ENCODE measurements at regions not wholly inside any gene's neighbourhood (a gene's known extent, or its start where the extent isn't known, plus 50 kb on each side); places are given as distances from the start of the nearest gene placed in this dataset.
"Not testable (repeated sequence)": the region's sequence is repeated elsewhere in the genome, so short reads cannot be mapped to it uniquely, and the experiment has no call there.

DNA sequence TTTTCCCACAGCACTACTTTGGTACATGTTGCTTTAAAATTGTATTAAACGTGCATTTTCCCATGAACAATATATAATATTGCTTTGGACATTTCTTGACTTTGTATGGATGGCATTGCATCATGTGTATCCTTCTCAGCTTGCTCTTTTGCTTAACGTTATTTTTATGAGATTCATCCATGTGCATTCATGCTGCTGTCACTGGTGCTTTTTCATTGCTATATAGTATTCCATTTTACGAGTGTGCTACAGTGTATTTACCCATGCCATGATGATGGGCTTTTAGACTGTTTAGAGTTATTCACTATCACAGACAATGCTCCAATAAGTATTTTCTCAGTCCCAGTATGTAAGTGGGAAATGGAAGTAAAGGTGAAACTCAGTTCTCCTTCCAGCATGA is 195.2 kb upstream of the COX10 start:
- DNase-seq: no peak

DNA sequence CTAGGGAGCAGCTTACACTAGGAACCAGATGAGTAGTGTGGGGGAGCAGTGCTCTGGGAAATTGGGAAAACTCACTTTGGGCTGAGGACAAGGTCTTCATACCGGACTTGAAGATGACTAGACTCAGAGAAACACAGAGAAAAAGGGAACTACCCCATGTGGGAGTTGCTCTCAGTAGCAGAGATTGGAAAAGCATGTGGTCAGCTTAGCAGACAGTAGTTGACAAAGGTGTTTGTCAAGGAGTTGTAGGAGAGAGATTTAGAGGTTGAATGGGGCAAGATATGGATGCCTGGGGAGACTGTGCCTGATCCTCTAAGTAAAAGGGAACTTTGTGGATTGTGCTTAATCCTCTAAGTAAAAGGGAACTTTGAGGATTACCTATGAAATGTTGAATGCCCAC is 194.5 kb upstream of the COX10 start:
- no peak for DNase-seq

DNA sequence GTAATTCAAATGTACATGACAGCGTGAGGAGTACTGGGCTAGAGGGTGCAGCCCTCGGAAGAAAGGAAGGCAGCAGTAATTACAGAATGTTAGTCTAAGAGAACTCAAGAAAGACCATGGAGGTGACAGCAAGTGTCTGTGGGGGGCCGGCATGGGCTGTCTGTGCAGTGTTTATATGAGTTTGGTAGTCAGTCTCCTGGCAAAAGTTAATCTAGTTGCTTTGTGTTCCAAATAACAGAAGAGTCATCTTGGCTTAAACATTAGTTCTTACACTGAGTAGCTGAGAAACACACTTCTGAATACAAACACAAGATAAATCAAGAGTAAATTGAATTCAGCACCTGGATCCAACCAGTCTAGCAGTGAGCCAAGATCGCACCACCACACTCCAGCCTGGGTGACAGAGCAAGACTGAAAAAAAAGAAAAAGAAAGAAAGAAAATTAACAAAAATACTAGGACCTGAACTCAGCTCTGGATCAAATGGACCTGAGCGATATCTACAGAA is 189.3 kb upstream of the COX10 start:
- DNase-seq: no peak

DNA sequence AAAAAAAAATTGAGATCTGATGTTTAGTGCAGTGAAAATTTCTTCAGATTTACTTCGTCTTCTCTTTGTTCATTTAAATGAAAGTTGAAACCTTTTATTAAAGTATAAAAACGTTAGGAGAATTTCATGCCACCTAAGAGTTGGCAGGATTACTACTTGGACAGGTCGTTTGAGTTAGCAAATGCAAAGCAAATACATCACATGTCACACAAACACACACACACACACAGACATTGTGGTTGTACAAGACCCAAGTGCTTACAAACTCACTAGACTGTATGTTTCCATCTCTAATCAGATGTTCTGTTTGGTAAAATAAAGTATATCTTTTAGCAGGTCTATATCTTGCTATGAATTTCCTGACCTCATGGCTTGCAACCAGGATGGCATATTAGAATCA is 185.6 kb upstream of the COX10 start:
- no peak for DNase-seq

DNA sequence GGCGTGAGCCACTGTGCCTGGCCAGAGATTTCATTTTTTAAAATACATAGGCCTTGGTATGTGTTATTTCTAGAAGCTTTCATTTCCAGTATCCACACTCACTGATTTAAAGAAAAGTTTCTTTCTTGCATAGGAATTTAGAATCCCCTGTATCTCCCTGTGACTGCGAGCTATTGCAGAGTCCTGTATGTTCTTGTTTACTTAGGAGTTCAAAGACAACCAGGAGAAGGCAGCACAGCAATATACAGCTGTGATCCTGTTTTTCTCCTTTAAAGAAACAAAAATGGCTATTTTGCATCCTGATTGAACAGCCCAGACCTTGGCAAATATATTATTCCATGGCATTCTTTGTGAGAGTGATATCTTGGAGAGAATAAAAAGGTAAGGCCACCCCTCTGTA is 185.0 kb upstream of the COX10 start:
- DNase-seq: no peak

DNA sequence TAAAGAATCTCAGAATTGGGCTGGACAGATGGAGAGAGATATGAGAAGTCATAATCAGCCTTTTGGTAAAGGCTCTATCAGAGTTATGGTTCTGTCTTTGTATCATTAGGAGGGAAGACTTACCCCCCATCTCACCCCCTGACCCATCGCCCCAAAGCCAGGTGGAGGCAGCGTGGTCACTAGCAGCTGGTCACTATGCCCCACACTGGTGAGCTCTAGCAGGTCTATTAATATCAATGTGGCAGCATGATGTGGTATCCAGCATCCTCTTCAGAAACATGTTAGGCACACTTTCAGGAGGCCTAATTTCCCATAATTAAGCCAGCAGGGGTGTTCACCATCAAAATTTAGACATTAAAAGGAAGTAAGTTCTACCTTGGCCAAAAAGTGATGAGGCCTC is 183.8 kb upstream of the COX10 start:
- no peak for DNase-seq

DNA sequence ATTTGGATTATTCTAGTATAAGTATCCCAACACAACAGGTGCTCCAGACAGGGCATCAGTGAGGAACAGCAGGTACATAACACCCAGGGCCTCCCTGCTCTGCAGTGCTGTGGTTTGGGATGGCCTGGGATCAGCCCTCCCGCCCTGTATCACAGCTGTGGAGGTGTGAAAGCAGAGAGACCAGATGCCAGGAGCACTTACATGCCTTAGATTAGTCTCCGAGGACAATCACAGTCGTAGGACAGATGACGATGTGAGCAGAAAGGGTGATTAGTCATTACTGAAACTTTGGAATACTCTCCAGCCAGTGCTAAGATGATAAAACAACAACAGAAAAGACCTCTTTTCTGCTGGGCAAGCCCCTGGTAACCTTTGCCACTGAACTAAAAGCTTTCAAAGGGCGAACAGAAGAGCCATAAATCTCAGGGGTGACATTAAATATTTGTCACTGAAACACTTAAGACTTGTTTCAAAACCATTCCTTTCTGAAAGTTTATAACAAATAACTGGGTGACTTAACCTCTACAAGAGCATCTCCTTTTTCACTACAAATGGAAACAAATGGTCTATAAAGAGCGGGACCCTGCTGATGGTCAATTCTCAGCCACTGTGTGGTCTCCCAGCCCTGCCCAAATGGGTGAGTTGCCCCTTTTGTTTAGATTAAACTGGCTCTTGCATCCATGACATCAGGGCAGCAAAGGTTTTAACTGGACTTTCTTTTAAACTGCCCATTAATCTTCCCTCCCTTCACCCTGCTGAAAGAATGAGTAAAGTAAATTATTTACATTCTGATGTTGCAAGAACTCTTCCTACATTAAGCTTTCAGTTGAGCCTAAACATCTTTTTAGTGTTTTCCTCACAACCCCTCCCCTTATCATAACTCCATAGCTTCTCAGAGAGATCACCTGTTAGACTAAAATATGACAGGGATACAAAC is 183.1 kb upstream of the COX10 start:
- DNase-seq: no peak

DNA sequence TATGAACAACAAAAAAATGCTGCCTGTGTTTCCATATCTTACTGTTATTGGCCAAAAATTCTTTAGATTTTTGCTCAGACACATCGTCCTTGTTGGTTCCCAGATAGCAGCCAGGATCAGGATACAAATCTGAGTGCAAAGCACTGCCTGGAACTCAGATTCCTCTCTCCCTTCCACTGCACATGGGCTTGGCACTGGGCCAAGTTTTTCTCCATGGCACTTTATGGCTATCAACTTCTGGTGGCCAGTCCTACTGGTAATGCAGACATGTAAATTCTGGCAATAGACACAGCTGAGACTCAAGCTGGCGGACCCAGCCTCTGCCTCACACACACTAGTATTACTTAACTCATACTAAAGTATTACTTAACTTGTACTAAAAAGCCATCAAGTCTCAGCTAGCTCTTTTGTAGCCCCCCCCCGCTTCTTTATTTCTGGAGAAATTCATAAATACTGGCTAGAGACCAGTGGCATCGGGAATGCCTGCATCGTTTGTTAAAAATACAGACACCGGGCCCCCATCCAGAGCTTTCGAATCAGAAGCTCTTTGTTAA is 181.2 kb upstream of the COX10 start:
- no peak for DNase-seq

DNA sequence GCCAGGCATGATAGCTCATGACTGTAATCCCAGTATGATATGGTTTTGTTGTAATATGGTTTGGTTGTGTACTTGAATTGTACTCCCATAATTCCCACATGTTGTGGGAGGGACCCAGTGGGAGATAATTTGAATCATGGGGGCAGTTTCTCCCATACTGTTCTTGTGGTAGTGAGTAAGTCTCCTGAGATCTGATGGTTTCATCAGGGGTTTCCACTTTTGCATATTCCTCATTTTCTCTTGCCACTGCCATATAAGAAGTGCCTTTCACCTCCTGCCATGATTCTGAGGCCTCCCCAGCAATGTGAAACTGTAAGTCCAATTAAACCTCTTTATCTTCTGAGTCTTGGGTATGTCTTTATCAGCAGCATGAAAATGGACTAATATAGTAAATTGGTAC is 160.3 kb upstream of the COX10 start:
- not testable (repeated sequence) for DNase-seq

DNA sequence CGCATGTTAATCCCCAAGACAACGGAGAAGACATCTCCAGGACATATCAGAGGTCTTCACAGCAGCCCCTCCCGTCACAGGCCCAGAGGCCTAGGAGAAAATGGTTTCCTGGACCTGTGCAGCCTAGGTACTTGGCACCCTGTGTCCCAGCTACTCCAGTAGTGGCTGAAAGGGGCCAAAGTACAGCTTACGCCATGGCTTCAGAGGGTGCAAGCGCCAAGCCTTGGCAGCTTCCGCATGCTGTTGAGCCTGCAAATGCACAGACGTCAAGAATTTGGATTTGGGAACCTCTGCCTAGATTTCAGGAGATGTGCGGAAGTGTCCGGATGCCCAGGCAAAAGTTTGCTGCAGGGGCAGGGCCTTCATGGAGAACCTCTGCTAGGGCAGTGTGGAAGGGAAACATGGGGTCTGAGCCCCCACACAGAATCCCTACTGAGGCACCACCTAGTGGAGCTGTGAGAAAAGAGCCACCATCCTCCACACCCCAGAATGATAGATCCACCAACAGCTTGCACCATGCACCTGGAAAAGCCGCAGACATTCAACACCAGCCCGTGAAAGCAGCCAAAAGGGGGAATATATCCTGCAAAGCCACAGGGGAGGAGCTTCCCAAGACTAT is 159.3 kb upstream of the COX10 start:
- no peak for DNase-seq

DNA sequence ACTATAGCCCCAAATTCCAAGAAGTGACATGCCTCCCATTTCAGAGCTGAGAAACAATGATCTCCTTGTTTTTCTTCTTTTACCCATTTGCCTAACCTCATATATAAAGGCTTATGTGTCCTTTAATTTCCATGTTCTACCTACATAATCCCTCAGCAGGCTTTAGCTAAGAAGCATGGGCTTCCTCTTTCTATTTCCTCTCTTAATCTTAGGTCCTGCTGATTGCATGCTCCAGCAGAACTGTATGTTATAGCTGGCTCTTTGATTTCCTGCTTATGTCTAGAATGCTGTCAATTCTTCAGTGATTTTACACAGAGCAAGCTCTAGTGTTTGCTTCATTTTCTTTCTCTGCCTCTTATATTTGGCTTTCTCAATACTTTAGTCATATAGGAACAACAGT is 151.7 kb upstream of the COX10 start:
- DNase-seq: no peak

DNA sequence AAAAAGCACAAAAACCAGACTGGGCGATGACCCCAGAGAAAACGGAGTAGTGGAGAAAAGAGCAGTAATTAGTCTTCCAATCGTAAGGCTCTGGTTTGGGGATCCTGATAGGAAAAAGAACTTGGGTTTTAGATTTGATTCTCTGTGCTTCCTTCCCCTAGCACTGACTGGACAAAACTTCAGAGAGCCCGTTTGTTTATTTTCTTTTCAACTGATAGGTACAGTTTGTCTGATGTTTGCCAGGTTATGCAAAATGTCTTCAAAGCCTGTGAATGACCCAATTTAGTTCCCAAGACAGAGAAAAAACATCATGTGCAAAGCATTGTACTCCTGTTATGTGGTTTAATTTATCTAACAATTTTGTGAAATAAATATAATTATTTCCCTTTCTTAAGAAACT is 151.1 kb upstream of the COX10 start:
- DNase-seq: no peak

DNA sequence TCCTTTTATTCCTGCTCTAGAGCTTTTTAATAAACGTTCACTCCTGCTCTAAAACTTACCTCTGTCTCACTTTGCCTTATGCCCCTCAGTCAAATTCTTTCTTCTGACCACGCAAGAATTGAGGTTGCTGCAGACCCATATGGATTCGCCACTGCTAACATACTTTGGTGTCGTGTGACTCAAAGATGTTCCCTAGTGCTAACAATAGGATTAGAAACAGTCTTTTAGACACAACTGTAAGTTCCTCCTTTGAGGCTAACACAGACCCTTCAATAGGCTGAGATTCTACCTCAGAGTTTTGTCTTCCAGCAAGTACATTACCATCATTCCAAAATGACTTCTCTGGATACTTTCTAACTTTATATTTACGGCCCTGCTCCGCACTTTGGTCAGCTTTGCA is 149.5 kb upstream of the COX10 start:
- DNase-seq: no peak

DNA sequence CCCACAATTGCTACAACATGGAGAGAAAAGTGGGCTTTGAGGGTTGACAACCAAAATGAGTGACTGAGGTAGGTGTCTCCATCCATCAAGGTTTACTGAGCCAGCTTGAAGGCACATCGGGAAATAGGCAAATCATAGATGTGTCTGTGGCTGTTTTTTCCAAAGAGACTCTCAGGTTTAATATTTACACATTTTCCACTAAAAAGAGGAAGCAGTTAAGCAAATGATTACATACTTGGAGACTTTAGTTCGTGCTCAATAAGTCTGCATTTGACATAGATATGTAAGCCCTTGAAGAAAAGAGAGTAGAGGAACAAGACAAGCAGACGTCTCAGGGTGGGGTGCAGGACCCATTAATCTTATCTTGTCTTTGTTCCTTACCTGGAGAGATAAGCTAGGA is 148.9 kb upstream of the COX10 start:
- DNase-seq: no peak

DNA sequence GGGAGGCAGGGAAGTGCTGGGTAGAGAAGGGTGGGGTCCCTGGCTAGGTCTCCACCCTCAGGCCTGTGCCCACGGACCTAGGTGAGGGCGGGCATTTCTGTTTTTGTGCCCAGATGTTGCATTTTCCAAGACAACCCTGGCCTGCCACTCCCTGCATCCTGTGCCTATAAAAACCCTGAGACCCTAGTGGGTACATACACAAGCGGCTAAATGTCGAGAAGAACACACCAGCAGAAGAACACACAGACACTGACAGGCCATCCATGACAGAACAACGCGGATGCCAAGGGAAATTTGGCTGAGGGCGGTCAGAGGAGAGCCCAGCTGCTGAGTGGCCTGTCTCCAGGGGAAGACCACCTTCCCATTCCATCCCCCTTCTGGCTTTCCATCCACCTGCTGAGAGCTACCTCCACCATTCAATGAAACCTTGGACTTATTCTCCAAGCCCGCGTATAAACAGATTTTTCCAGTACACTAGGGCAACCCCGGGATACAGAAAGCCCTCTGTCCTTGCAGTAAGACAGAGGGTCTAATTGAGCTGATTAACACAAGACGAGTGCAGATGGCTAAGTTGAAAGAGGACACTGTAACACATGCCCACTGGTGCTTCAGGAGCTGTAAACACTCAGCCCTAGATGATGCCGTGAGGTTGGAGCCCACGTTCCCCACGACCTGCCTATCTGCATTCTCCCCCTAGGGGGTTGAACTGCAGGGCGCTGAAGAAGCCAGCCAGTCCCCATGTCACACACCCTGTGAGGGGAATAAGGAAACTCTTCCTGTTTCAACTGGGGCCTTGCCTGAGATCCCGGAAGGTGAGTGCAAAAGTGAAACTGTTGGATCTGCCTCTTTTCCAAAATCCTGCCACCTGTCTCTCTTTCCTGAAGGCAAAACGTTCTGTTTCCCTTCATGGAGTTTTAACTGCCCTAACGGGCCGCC is 147.2 kb upstream of the COX10 start:
- no peak for DNase-seq

DNA sequence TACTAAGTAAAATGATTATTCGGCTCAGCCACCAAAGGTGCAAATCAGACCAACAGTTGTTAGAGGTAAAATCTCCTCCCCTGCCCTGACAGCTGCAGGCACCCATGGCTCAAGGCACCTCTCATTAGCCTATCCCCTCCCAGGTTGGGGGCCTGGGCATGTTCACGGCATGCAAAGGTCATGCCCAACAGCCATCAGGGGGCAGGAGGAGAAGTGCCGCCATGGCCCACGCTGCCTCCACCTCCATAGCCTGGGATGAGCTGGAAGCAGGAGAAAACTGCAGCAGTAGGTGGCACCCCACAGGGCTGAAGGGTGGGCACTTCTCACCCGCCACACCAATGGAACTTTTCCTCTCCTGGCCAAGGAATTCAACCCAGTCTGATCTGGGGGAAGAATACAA is 146.4 kb upstream of the COX10 start:
- no peak for DNase-seq

DNA sequence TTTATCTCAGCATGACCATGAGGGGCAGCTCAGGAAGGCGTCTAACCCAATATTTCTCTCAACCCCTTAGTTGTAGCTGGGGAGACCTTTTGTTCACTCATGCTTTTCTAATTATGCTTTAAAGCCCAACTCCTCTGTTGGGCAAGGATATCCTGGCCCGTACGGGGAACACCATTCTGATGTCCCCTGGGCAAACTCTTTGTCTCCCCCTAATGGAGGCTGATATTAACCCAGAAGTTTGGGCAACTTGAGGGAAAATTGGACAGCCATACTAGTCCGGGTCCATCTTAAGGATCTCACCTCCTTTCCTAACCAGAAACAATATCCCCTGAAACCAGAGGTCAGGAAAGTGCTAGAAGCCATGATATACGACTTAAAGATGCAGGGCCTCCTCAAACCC is 143.7 kb upstream of the COX10 start:
- DNase-seq: no peak

DNA sequence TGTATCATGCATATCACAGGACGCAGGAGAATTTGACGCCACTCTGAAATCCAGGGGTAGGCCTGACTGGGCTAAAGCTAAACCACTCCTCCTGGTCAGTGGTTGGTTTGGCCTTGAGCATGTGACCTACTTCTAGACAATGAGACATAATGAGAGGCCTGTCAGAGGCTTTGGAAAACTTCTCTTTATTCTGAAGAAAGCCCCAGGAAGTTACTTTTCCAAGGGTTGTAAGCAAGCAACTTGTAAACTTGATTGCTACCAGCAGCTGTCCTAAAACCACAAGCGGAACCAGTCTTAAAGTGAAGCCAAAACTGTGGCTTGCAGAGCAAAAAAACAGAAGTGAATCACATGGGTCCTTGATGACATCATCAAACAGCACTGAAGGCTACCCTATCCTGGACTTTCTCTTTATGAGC is 138.2 kb upstream of the COX10 start:
- no peak for DNase-seq

DNA sequence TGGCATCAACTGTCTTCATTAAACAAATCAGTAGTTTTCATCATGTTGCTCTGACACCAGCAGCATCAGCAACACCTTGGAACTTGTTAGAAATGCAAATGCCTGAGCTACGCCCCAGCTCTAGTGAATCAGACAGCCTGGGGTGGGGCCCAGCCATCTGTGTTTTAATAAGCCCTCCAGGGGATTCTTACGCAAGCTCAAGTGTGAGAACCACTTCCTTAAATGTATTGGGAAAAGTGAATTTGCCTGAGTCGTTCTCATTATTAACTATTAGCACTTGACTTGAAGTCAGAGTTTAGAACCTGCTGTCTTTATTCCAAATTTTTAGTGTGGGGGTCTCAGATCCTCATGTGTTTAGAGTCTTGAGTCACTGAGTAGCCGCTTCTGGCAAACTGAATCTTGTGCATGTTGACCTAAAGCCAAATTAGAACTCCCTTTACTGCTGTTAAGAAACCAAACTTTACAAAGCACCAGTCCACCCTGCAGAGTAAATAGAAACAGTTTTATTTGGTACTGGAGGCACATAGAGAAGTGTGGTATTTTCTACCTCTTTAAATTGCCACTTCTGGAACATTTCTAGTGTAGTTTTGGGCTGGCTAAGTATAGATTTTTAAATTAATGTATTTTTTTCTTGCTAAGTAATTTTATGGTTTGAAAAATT is 137.4 kb upstream of the COX10 start:
- DNase-seq: no peak

DNA sequence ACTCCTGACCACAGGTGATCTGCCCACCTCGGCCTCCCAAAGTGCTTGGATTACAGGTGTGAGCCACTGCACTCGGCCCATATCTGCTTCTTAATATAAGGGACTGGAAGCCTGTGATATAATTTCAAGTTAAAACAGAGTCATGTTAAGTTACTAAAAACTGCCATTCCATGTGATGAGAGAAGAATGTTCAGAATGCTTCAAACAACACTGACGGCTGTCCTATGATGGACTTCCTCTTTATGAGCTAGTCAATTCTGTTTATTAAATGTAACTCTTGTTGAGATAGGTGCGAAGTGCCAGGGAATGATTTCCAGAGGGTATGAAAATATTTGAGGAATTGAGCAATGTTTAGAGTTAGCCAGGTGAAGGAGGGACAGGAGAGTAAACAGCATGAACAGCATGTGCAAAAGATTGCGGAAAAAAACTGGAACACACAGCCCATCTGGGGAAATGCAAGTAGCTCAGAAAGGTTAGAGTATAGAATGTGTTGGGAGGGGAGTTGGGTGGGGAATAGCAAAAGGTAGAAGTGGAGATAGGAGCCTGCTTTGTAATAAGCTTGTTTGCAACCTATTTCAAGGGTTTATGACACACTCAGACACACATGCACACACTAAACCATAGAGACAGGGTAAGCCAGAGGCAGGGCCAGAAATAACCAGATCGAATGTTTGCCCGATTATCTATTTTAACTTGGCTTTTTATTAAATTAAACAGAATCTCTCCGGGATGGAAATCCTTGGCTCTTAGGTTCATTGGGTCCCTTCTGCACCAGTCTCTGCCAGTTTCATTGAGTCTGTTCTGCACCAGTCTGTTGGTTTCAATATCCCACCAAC is 135.6 kb upstream of the COX10 start:
- DNase-seq: no peak

DNA sequence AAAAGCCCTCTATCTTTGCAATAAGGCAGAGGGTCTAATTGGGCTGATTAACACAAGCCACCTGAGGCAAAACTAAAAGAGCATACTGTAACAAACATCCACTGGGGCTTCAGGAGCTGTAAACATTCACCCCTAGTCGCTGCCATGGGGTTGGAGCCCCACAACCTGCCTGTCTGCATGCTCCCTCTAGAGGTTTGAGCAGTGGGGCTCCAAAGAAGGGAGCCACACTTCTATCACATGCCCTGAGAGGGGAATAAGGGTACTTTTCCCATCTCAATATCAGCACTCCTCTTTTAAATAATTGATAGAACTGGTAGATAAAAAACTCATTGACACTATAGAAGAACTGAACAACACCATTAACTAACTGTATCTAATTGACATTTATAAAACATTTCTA is 130.1 kb upstream of the COX10 start:
- DNase-seq: no peak
